NCI-H2227 (cell line): ENCODE measurements at regions not wholly inside any gene's neighbourhood (a gene's known extent, or its start where the extent isn't known, plus 50 kb on each side); places are given as distances from the start of the nearest gene placed in this dataset.
"Not testable (repeated sequence)": the region's sequence is repeated elsewhere in the genome, so short reads cannot be mapped to it uniquely, and the experiment has no call there.

ENCODE experiments used
- DNase-seq: peaks from one replicate; lab custom pipeline; 2025; ENCODE audit not compliant: unreplicated experiment; lab: John Stamatoyannopoulos, UW

- no peak for DNase-seq
Observed at GRCh38 chr7:112540839-112541577, 60.2 kb downstream of the LSMEM1 start.

GRCh38 chr7:112546723-112547513 is 66.1 kb downstream of the LSMEM1 start:
- DNase-seq: peak; percentile 65

- no peak for DNase-seq
Observed at GRCh38 chr7:112547916-112548315, 67.1 kb downstream of the LSMEM1 start.

- DNase-seq: peak; percentile 55
Observed at GRCh38 chr7:112550468-112551060, 69.8 kb downstream of the LSMEM1 start.

GRCh38 chr7:112551521-112551920 is 70.7 kb downstream of the LSMEM1 start:
- not testable (repeated sequence) for DNase-seq

- DNase-seq: no peak
Observed at GRCh38 chr7:112554591-112554990, 73.8 kb downstream of the LSMEM1 start.

- no peak for DNase-seq
Observed at GRCh38 chr7:112556633-112557032, 75.8 kb downstream of the LSMEM1 start.

GRCh38 chr7:112566442-112567324 is 85.9 kb downstream of the LSMEM1 start:
- peak; percentile 14 for DNase-seq

GRCh38 chr7:112567388-112567787 is 86.6 kb downstream of the LSMEM1 start:
- DNase-seq: no peak

GRCh38 chr7:112571852-112572607 is 91.2 kb downstream of the LSMEM1 start:
- no peak for DNase-seq

GRCh38 chr7:112572669-112573301 is 92.0 kb downstream of the LSMEM1 start:
- no peak for DNase-seq

- no peak for DNase-seq
Observed at GRCh38 chr7:112573302-112574039, 92.7 kb downstream of the LSMEM1 start.

- DNase-seq: no peak
Observed at GRCh38 chr7:112575864-112576263, 95.1 kb downstream of the LSMEM1 start.

- no peak for DNase-seq
Observed at GRCh38 chr7:112579388-112579787, 98.6 kb downstream of the LSMEM1 start.

- no peak for DNase-seq
Observed at GRCh38 chr7:112580717-112581435, 100.1 kb downstream of the LSMEM1 start.

GRCh38 chr7:112581529-112581928 is 100.7 kb downstream of the LSMEM1 start:
- no peak for DNase-seq

GRCh38 chr7:112584290-112584689 is 103.5 kb downstream of the LSMEM1 start:
- DNase-seq: no peak

GRCh38 chr7:112587504-112587903 is 106.7 kb downstream of the LSMEM1 start:
- DNase-seq: no peak
